SW480 (cell line): ENCODE measurements at regions not wholly inside any gene's neighbourhood (a gene's known extent, or its start where the extent isn't known, plus 50 kb on each side); places are given as distances from the start of the nearest gene placed in this dataset.

Experiments used
- DNase-seq: peaks from one replicate; pipeline ENCODE4 v3.0.0-alpha.2; 2016; ENCODE audit warnings: low spot score

DNA sequence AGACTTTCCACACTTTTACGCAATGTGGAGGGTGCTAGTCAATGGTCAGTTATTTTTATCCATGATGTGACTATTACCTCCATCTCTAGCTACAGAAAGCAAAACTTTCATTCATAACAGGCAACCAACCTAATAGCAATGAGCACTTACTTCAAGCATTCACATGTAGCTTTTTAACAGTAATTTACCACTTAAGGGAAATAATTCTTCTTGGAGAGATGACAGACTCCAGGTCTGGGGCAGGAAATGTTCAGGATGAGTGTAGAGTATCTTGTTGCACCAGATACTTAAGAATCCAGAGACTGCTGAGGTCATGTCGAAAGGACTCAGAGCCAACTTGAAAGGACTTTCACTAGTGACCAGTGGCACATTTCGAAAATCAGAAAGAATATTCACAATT lies 347.6 kb downstream of the CHRM3 start:
- DNase-seq: no peak

DNA sequence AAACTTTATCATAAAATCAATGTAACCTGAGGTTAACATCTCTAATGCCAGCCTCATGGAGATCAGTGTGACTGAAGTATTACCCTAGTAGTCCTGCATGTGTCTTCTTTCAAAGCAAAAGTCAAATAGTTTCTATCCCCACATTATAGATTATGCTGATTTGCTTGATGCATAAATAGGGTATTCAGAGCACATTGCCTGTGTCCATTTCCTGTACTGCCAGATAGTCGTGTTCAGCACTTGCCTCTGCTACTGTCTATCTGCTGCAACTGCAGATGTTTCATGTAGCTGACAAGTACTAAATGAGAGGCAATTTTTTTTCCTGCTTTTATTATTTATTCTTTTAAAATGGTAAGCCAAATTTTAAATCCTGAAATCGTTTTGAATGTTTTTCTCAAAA lies 348.7 kb downstream of the CHRM3 start:
- no peak for DNase-seq

DNA sequence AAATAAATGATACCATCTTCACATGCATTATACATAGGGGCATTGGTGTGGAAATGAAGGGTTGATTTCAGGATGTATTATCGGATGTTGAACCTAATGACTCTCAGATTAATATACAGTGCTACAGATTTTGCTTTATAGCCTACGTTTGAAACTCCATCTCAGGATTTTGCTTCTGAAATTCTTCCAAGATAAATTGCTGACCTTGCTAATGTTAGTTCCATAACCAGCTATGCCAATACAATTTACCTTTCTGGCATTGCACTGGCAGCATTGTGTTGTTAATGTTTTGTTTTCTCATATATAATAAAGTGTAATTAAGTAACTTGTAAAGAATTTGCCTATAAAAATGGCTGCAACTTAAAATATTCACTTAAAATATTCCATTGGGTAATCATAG lies 350.1 kb downstream of the CHRM3 start:
- no peak for DNase-seq

DNA sequence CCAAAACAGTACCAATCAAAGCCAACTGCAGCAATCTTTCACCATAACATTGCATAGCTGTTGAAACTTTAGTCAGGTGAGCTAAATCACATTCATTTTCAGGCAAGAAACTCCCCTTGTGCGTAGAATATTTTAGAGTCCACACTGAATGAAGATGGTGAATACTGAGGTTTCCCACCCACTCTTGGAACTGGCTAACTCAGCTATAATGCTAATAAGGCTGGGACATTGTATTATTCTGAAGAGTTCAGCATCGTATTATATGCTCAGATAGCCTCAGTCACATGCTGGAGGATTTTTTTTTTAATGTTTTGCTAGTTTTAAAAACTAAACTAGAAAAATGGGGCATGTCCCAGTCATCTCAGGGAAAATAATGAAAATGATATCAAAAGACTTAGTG lies 352.3 kb upstream of the FMN2 start:
- no peak for DNase-seq

DNA sequence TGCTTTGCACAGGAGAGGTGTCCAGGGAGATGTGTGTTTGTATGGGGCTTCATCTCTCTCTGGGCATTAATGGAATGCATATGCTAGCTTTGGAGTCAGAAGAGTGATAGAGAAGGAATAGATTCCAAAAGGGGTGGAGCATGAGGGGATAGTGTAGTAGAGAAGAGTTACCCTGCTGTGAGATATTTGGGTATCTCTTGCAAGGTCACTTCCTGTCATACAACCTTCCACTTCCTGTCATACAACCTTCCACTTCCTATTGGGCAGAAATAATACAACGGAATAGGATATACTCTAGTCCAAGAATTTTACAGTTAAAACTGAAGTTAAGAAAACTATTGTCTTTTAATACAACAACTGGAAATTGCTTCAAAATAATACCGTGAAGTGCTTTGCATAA lies 351.8 kb upstream of the FMN2 start:
- DNase-seq: no peak

DNA sequence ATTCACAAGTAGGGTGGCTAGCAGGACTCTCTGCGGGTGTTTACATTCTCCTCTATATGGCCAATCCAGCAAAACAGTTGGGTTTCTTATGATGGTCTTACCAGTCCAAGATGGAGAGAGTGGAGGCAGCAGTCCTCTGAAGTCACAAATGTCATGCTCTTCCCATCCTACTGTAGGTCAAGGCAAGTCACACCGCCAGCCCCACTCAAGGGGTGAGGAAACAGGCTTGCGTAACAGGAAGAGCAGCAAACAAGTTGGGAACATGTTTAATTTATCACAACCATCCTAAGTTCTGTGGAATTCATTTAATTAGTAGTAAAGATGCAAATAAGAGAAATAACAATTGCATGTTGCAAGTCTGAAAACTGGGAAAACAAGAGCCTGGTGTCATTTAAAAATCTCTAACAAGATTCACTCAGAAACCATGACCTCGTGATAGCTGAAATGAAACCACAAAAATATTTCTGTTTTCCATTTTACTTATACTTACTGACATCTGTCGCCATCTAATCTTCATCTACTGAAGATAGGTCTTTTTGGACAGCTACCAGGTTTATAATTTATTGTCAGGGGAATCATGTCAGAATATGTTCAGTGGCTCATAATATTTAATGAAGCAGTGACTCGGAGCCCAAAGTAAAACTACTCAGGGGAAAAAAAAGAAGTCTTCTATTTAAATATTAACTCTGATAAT lies 349.1 kb upstream of the FMN2 start:
- DNase-seq: no peak

DNA sequence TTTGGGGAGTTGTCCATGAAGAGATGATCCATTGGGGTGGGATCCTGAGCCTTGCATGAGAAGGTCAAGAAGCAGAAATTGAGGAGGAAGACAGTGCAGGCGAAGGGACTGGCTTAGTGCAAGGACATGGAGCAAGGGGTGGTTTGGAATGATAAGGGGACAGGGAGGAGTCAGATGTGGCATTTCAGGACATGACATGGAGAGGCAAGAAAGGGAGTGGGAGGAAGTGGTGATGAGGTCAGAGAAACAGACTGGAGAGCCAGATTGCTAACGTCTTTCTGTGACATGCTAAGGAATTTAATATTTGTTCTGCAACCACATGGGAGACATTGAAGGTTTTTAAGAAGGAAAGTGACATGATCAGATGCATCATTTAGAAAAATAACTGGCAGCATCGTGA lies 346.8 kb upstream of the FMN2 start:
- DNase-seq: no peak

DNA sequence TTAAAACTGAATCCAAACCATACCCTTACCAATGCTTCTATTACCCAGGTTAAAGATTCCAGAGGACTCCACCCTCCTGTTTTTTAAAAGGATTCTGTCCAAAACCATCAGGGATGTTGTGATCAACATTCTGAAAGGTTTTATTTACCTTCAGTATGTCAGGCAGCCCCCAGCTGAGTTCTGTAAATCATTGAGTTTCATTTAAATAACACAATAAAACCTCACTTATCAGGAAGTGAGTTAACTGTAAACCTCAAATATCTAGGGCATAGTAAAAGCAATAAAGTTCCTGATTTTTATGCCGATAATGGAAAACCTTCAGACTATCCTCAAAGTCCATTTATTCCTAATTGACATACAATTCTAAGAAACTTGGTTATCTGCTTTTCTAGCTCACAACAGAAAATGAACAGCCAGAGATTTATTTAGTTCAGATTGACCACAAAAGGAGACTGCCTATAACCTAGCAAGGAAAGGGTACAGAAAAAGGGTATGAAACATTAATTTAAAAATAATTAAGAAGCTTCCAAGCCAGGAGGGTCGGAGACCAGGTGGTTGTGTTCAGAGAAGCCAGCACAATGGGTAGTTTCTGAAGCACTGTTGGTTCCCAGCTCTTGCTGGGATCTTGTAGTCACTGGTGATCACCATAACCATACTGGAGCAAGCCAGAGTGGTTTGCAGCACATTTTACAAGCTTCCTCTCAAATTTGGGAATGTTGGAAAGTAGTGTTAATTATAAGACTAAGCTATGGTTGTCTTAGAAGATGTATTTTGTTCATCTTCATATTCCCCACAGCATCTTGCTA lies 336.4 kb upstream of the FMN2 start:
- DNase-seq: no peak

DNA sequence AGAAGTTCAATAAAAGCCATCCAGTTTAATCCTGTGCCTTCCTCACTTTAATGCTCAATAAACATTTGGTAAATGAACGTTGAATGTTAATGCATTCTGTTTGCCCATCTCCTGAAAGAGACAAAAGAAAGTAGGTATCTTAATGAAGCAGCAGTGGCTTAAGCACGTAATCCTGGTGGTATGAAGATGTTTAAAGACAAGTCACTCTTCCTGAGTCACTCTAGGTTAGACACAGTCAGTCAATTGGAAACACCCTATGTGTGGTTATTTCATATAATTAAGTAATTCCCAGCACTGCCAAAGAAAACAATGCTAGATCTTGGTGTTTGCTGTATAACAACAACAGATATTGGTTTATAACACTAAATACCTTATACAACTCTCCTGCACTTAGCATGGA lies 334.0 kb upstream of the FMN2 start:
- no peak for DNase-seq

DNA sequence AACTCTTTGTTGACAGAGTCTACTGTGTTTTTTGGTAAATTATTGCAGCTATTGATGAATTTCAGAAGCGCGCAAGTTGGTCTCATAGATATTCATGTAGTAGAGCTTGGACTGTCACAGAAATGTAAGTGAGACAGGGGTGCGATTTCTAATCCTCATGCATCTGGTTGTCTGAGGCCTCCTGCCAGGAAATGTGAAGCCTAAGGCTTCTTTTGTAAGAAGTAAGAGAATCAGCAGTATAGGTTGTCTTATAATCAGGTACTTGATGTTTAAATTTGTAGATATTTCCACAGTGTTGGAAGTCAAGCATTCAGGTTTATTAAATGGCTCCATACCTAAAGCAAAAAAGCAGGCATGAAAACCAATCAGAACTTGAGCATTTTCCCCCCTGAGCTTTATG lies 332.9 kb upstream of the FMN2 start:
- DNase-seq: no peak

DNA sequence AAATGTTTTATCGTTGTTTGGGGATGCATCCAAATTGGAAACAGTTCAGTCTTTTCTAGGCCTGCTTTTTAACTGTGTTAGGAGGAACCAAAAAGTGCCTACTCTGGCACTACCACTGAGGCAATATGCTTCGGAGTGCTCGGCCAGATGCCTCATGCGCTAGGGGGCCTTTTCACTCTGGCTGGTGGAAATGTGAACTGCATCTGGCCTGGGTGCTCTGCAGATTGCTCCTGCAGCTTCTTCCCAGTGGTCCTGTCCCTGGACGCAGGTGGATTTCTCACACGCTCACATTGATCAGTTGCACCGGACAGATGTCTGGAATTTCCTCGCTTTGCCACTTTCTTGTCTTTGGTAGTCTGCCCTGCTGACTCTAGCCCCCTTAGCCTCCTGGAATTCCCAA lies 330.2 kb upstream of the FMN2 start:
- DNase-seq: no peak

DNA sequence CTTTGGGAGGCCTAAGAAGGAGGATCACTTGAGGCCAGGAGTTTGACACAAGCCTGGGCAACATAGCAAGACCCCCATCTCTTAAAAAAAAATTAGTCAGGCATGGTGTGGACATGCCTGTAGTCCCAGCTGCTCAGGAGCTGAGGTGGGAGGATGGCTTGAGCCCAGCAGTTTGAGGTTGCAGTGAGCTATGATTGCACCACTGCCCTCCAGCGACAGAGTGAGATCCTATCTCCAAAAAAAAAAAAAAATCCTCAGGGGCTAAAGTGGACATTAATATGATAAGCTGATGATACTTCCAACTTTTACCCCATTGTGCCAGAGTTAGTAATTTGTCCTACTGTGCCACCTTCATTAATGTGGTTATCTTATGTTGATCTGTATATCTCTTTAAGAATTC lies 327.8 kb upstream of the FMN2 start:
- DNase-seq: no peak

DNA sequence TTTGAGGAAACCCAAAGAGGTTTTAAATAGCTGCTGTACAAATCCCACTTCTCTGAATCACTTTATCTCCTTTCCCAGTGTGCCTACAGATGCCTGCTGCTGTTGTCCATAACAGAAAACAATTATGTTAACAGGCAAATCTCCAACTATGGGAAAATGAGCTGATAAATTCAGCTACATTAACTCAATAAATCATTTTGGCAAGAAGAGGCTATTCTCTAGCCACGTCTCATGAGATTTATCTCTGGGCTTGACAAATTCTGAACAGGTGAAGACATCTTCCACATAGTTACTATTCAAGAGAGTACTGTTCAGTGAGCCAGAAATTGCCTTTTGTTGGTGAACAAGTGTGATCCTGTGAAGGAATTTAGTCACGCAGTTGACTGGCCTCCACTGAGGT lies 327.1 kb upstream of the FMN2 start:
- DNase-seq: no peak

DNA sequence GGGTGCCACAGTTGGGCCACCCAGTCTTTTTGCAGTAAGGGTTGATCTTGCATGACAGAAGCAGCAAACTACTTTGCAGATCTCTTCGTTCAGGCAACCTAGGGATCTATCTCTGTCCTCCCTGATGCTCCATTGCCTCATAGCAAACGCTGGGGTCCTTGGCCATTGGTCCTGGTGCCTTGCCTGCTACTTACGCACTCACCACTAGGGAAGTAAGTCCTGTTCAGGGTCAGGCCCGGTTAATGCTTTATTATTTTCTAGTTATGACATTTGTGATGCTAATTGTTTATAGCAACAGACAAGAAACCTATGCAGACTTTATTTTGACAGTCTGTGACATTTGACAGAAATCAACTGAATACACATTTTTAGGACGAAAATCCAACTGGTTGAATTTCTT lies 326.5 kb upstream of the FMN2 start:
- DNase-seq: no peak

DNA sequence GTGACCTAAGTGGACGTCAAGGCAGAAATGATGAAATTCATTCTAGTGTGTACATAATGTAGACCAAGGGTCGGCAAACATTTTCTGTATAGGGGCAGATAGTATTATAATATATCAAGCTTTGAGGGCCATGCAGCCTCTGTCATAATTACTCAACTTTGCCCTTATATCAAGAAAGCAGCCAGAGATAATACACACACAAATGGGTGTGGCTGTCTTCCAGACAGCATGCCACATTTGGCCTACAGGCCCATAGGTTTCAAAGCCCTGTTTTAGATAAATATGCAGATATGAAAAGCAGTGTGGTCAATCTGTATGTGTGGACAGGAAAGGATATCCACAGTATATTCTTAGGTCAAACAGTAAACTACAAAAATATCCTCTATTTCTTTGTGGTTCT lies 320.1 kb upstream of the FMN2 start:
- no peak for DNase-seq

DNA sequence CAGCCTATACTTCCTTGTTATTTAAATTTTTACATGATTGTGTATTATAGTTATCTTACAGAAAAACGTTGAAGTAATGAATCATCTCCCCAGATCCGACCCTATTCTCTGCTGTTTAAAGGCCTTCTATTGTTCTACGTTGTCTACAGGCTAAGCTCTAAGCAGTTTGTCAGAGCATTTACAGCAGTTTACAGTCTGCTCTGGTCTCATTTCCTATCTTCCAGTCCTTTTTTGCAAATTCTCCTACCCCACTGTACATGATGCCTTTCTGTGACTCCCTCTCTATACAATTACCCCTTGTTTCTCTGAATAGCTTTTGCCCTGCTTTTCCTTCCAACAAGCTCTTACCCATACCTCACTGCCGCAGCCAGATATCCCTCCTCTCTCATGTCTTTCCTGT lies 319.2 kb upstream of the FMN2 start:
- no peak for DNase-seq

DNA sequence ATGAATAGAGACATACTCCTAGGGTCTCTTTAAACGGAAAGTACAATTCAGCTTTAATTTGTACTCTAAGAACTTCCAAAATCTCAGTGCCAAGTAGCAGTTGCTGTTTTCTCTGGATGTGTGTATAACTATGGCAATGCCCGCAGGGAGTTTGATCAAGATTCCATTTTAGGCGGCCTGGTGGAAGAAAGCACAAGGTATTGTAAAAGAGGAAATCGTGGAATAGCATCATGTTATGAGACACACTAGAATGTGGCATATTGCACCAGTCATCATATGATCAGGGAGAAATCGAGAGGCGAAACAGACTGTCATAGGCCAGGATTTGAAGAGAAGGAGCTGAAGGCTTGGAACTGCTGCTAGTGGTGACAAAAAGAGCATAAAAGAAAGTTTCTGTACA lies 316.2 kb upstream of the FMN2 start:
- no peak for DNase-seq

DNA sequence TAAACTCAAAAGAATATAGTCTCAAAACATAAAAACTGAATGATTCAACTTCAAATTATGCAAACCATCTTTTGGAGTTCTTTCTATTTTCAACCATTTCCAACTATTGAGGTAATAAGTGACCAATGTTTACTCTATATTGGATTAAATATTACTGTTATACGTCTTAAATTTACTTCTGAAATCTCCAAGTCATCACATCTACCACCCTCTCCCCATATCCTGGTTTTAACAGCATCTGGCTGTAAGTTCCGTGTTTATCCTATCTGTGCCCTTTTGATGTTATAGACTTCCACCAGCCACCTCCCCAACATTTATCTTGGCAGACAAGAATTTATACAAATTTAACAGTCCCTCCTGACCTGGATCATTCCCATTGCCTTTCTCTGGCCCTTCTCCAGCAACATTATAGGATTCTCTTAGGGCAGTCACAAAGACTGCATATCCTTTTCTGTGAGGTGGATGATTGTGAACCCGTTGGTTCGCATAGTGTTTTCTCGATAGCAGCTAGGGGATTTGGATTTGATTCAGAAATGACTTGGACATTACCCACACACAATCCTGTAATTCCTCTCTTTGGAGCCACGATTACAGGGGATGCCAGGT lies 313.4 kb upstream of the FMN2 start:
- DNase-seq: no peak

DNA sequence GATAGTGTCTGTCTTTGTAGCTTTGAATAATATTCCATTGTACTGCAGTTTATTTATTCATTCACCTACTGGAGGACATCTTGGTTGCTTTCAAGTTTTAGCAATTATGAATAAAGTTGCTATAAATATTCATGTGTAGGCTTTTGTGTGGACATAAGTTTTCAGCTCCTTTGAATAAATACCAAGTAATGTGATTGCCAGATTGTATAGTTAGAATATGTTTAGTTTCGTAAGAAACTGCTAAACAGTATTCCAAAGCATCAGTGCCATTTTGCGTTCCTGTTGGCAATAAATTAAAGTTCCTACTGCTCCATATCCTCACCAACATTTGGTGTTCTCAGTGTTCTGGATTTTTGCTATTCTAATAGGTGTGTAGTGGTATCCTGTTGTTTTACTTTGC lies 311.7 kb upstream of the FMN2 start:
- no peak for DNase-seq

DNA sequence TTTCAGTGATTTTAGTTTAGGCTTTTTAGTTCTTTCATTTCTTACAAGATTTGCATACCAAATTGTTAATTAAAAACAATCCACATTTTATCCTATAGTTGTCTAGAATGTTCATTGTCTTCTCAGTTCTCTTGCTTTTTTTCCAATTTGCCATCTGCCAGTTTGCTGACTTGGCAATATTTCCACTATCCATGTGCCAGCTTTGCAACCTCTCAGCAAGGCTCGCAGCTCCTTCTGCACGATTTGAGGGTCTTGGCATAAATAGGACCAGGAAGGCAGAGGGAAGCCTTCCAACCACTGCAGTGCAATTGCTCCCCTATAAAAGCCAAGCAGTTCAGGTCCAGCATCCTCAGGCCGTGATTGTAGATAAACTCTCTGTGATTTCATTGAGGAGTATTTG lies 306.8 kb upstream of the FMN2 start:
- no peak for DNase-seq

DNA sequence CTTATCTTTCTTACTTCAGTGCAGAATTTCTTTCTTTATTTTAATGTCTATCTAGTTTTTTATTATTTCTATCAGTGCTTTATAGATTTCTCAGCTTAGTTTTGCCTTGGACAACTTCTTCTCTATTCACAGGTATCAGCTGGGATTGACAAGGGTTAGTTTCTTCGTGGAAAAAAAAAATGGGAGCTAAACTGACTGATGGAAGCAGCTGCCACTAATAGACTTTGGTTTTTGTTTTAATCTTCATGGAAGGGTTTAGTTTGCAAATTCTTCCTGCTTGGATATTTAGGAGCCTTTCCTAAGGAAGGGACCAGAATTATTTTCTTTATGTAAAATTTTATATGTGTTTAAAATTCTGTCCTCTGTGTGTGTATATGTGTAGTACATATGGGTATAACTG lies 306.1 kb upstream of the FMN2 start:
- DNase-seq: no peak

DNA sequence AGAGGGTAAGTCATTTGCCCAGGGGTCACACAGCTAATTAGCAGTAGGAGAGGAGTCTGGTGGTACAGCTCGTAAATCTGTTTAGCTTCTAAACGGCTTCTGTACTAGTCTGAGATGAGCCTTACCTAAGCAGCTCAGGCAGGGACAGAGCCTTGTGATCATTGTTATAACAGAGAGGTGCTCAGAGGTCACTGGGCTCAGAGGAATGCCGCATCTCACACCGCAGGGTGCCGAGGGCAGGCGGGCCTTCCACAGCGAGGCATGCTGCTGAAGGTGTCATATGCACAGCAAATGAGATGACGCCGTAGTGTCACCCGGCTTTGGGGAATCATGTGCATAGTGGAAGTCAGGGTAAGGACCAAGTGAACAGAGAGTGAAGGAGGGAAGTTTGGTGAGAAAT lies 305.2 kb upstream of the FMN2 start:
- no peak for DNase-seq

DNA sequence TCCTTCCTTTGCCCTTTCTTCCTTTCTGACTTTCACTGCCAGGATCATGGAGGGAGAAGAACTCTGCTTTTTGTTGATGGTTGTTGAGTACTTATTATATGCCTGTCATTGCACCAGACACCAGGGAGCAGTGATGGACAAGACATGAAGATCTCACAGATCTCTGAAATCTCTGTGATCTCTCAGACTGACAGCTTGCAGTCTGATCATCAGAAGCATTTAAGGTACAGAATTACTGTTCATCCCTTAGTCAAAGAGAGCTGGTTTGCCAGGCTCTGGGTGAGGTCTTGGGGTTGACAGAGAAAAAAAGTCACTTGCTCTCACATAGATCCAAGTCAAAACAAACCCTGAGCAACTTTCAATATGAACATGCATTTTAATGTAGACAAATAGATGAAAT lies 299.5 kb upstream of the FMN2 start:
- no peak for DNase-seq

DNA sequence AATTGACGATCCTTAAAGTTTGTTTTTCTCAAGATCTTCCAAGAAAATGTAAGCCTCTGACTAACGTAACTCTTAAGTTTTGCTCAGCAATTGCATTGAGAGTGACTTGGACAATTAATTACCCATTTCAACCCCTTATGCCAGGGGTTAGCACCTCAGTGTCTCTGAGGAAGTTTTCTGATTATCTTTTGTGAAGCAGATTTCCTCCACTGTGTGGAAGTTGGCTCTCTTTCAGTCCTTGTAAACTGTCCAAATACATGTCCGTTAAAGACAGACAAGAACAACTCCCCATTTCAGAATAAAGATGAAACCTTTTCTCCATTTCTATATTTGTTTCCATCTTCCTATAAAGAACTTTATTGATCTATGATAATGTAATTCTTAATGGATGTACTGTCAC lies 296.4 kb upstream of the FMN2 start:
- no peak for DNase-seq
